ENCODE measurements at regions not wholly inside any gene's neighbourhood (a gene's known extent, or its start where the extent isn't known, plus 50 kb on each side); places are given as distances from the start of the nearest gene placed in this dataset.
"Not testable (repeated sequence)": the region's sequence is repeated elsewhere in the genome, so short reads cannot be mapped to it uniquely, and the experiment has no call there.

DNA sequence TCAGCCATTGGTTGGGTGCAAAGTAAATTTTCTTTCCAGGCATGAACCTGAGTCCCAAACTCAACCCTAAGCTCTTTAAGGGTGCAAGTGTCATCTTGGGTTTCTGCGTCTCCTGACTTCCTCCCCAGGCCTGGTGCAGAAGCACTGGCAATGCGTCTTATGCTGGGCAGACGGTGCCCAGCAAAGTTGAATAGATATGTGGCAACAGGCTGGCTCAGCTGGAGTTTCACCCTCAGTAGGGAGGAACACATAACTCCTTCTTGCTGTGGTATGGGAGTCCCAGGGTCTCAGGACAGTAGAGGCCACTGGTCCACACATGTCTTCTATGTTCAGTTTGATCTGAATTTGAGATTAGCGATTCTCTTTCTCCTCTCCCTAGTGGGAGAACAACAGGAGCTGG is 181.3 kb downstream of the RPS24 start:
- no peak for TF ChIP-seq POLR2A (IDR thresholded peaks at IDR 0.05)
- H3K4me3 ChIP-seq: no peak overlapping the region
- peak; percentile 65 to 80 for ATAC-seq
- H3K36me3 ChIP-seq: no peaks in the 10 kb centered on the region
- H3K4me1 ChIP-seq: peaks cover 13 to 21% of the 10 kb centered on the region in 2 donors
- no peaks in the 10 kb centered on the region for H3K27me3 ChIP-seq
- in situ Hi-C loops (cut with MboI; ENCODE audit: low sequenced_read_pairs in 4 of 4): loop anchor here in 1 of 4 donors (25.0 kb wide), 1 partner anchor 447 kb away; no protein-coding TSS in a partner anchor
- H3K9me3 ChIP-seq: no peaks in the 10 kb centered on the region
- peak; percentile 37 to 58 for DNase-seq
- peak overlapping the region; percentile 71 to 81 (median 80) for H3K27ac ChIP-seq
- intact Hi-C loops (cut with DNase I; ENCODE audit: low total_unique reads): loop anchor here (1.0 to 5.0 kb wide), 2 partner anchors 88 to 168 kb away; no protein-coding TSS in a partner anchor

DNA sequence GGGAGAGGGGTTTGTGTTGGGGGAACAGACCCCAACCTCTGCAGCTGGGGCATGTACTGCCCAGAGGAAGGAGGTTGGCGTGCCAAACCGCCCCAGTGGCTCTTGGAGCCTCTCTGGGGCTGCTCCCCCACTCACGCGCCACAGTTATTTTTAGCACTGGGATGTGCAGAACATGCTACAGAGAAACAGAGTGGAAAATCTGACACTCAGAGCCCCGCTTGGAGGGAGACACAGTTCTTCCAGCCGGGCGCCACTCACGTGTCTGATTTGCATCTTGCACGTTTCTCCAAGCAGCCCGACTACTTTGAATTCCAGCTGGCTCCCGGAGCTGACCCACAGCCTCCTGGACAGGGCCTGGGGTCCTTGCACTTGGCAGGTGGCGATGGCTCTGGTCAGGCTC is 182.0 kb downstream of the RPS24 start:
- intact Hi-C loops (cut with DNase I; ENCODE audit: low total_unique reads) (loop anchor here (1.0 kb wide), 1 partner anchor 88 kb away; no protein-coding TSS in a partner anchor), in situ Hi-C loops (cut with MboI; ENCODE audit: low sequenced_read_pairs in 4 of 4) (loop anchor here in 1 of 4 donors (25.0 kb wide), 1 partner anchor 447 kb away; no protein-coding TSS in a partner anchor)
- Histone ChIP-seq H3K27me3 (no peaks in the 10 kb centered on the region), H3K36me3 (no peaks in the 10 kb centered on the region), H3K27ac (peak overlapping the region; percentile 71 to 81 (median 80)), H3K9me3 (no peaks in the 10 kb centered on the region), H3K4me1 (peaks cover 13 to 21% of the 10 kb centered on the region in 2 donors), H3K4me3 (peak overlapping the region in 1 of 4 donors; percentile 29)
- ATAC-seq (peak; percentile 94 to 95), DNase-seq (peak; percentile 84 to 86)
- TF ChIP-seq POLR2A (IDR thresholded peaks at IDR 0.05): peak in 1 of 2 donors; percentile 12
- TF ChIP-seq, protein P1, sequence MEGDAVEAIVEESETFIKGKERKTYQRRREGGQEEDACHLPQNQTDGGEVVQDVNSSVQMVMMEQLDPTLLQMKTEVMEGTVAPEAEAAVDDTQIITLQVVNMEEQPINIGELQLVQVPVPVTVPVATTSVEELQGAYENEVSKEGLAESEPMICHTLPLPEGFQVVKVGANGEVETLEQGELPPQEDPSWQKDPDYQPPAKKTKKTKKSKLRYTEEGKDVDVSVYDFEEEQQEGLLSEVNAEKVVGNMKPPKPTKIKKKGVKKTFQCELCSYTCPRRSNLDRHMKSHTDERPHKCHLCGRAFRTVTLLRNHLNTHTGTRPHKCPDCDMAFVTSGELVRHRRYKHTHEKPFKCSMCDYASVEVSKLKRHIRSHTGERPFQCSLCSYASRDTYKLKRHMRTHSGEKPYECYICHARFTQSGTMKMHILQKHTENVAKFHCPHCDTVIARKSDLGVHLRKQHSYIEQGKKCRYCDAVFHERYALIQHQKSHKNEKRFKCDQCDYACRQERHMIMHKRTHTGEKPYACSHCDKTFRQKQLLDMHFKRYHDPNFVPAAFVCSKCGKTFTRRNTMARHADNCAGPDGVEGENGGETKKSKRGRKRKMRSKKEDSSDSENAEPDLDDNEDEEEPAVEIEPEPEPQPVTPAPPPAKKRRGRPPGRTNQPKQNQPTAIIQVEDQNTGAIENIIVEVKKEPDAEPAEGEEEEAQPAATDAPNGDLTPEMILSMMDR (IDR thresholded peaks at IDR 0.05 in 4 of 5, conservative IDR thresholded peaks at IDR 0.05 in 1 of 5): no peak

DNA sequence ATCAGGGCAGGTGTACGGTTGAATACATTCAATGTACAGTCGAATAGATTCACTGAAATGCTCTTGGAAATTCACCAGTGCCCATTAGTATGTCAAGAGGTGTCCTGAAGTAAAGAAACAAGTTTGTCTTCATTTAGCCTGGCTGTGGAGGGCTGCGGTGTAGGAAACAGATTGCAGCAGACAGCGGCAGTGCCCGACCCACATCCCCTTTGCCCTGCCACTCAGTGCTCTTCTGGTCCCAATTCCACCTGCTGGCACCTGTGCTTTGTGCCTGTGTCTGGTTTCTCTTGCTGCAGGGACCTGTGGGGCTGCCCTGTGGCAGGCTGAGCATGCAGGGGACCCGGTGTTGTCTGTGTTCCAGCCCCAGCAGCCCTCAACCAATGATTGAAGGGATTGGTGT is 183.7 kb downstream of the RPS24 start:
- Histone ChIP-seq H3K4me1 (peaks cover 13 to 21% of the 10 kb centered on the region in 2 donors), H3K27me3 (no peaks in the 10 kb centered on the region), H3K36me3 (no peaks in the 10 kb centered on the region), H3K4me3 (no peak overlapping the region), H3K9me3 (no peaks in the 10 kb centered on the region), H3K27ac (no peak overlapping the region)
- intact Hi-C loops (cut with DNase I; ENCODE audit: low total_unique reads) (no loop called here), in situ Hi-C loops (cut with MboI; ENCODE audit: low sequenced_read_pairs in 4 of 4) (loop anchor here in 1 of 4 donors (25.0 kb wide), 1 partner anchor 445 kb away; no protein-coding TSS in a partner anchor)
- ATAC-seq (no peak), DNase-seq (no peak)
- TF ChIP-seq, protein P1 (IDR thresholded peaks at IDR 0.05 in 4 of 5, conservative IDR thresholded peaks at IDR 0.05 in 1 of 5): no peak
- TF ChIP-seq POLR2A (IDR thresholded peaks at IDR 0.05): no peak

DNA sequence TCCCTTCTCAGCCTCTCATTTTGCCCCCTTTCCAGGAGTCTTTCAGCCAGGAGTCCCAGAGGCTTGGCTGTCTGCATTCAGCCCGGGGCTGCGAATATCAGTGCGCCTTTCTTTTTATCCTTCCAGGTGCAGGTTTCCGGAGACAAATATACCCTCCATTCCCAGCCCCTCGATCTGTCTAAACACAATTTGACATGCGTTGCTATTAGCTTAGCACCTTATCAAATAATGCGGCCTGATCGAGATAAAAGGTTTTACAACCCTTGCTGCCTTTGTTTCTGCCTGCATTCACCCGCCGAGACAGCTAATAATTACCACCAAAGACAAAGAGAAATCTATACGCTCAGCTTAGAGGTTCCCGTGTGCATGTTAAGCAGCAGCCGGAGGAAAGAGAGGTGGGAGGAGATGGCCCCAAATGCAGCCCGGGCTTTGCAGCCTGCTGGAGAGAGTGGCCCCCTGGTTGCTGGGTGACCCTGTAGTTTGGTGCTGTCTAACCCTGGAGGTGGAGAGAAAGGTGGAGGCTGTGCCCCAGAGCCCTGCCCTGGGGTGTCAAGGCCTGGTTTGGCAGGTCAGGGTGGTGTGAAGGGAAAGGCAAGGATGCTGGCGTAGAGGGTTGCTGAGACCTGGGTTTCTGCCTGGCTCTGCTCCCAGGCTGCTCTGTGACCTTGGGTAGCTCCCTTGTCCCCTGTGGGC is 185.3 kb downstream of the RPS24 start:
- ATAC-seq (no peak), DNase-seq (no peak)
- no peak for TF ChIP-seq POLR2A (IDR thresholded peaks at IDR 0.05)
- TF ChIP-seq, protein P1 (IDR thresholded peaks at IDR 0.05 in 4 of 5, conservative IDR thresholded peaks at IDR 0.05 in 1 of 5): no peak
- Histone ChIP-seq H3K36me3 (no peaks in the 10 kb centered on the region), H3K4me3 (no peak overlapping the region), H3K27me3 (no peaks in the 10 kb centered on the region), H3K27ac (no peak overlapping the region), H3K4me1 (peaks cover 13 to 21% of the 10 kb centered on the region in 2 donors), H3K9me3 (no peaks in the 10 kb centered on the region)
- in situ Hi-C loops (cut with MboI; ENCODE audit: low sequenced_read_pairs in 4 of 4): loop anchor here in 1 of 4 donors (25.0 kb wide), 1 partner anchor 443 kb away; no protein-coding TSS in a partner anchor
- intact Hi-C loops (cut with DNase I; ENCODE audit: low total_unique reads): no loop called here

DNA sequence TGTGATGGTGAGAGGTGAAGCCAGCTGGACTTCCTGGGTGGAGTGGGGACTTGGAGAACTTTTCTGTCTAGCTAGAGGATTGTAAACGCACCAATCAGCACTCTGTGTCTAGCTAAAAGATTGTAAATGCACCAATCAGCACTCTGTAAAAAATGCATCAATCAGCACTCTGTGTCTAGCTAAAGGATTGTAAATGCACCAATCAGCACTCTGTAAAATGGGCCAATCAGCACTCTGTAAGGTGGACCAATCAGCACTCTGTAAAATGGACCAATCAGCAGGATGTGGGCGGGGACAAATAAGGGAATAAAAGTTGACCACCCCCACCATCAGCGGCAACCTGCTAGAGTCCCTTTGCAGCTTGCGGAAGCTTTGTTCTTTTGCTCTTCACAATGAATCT is 185.9 kb downstream of the RPS24 start:
- DNase-seq; H3K4me3 ChIP-seq; H3K27ac ChIP-seq; intact Hi-C loops (cut with DNase I; ENCODE audit: low total_unique reads); H3K36me3 ChIP-seq; H3K9me3 ChIP-seq; H3K27me3 ChIP-seq; ATAC-seq: not testable (repeated sequence)
- in situ Hi-C loops (cut with MboI; ENCODE audit: low sequenced_read_pairs in 4 of 4): loop anchor here in 1 of 4 donors (25.0 kb wide), 1 partner anchor 443 kb away; no protein-coding TSS in a partner anchor
- H3K4me1 ChIP-seq: peaks cover 13 to 21% of the 10 kb centered on the region in 2 donors

Data from gastrocnemius medialis (tissue), 4 donors.